IMR-90 (cell line): ENCODE measurements at regions not wholly inside any gene's neighbourhood (a gene's known extent, or its start where the extent isn't known, plus 50 kb on each side); places are given as distances from the start of the nearest gene placed in this dataset.

ENCODE experiments used
- ATAC-seq: fragments of 200-7000 bp; cut with Tn5 transposase; 2 replicates; pipeline ENCODE4 v1.9.1; 2020; ENCODE audit warnings: low read depth, mild to moderate bottlenecking, moderate library complexity
- BruUV-seq: library from RNA; stranded (reverse); fragments of 400-500 nt; replicated peaks from 2 replicates; lab custom pipeline; 2021; lab: Mats Ljungman, UMichigan
- CTCF ChIA-PET: fragments of 300-600 bp; formaldehyde crosslinking; extraction: SDS; loops from one replicate; lab custom pipeline; 2021; ENCODE audit warnings: antibody characterized with exemption; lab: Yijun Ruan, JAX
- POLR2A ChIA-PET: fragments of 300-600 bp; sonication (Branson Sonifier 250); formaldehyde crosslinking; loops from one replicate; lab custom pipeline; 2022; ENCODE audit warnings: antibody characterized with exemption; ENCODE audit not compliant: unreplicated experiment; lab: Charles Lee
- DNase-seq: peaks from one replicate; pipeline ENCODE4 v3.0.0; 2013
- H2AFZ ChIP-seq: replicated peaks from 2 replicates; pipeline ENCODE3; 2013; ENCODE audit warnings: low read length, mild to moderate bottlenecking; ENCODE audit not compliant: poor library complexity
- H2AK5ac ChIP-seq: 2 replicates; pipeline ENCODE4 v1.6.1; 2013; ENCODE audit warnings: low read depth, low read length, inconsistent platforms
- H2AK9ac ChIP-seq: replicated peaks from 2 replicates; pipeline ENCODE3; 2013; ENCODE audit warnings: mild to moderate bottlenecking, low read depth, low read length, moderate library complexity; ENCODE audit not compliant: poor library complexity
- H2BK120ac ChIP-seq: 2 replicates; pipeline ENCODE4 v1.6.1; 2013; ENCODE audit warnings: low read depth, low read length, inconsistent platforms
- H2BK15ac ChIP-seq: 3 replicates; pipeline ENCODE4 v1.6.1; 2013; ENCODE audit warnings: low read depth, low read length, inconsistent platforms
- H2BK20ac ChIP-seq: 2 replicates; pipeline ENCODE4 v1.6.1; 2013; ENCODE audit warnings: low read depth, mild to moderate bottlenecking, inconsistent platforms, low read length, moderate library complexity
- H2BK5ac ChIP-seq: 2 replicates; pipeline ENCODE4 v1.6.1; 2013; ENCODE audit warnings: mild to moderate bottlenecking, low read depth, low read length, inconsistent platforms; ENCODE audit not compliant: poor library complexity, severe bottlenecking
- H3K14ac ChIP-seq: replicated peaks from 2 replicates; pipeline ENCODE4 v1.6.1; 2013; ENCODE audit warnings: low read depth, low read length, inconsistent platforms
- H3K18ac ChIP-seq: 2 replicates; pipeline ENCODE4 v1.6.1; 2013; ENCODE audit warnings: low read depth, low read length, control low read depth
- H3K23ac ChIP-seq: 2 replicates; pipeline ENCODE4 v1.6.1; 2013; ENCODE audit warnings: low read depth, low read length, inconsistent platforms
- H3K27ac ChIP-seq: 2 replicates; pipeline ENCODE4 v1.5.1; 2013; ENCODE audit warnings: mild to moderate bottlenecking, control low read depth, low read length; ENCODE audit not compliant: insufficient read depth
- H3K27me3 ChIP-seq: 2 replicates; pipeline ENCODE4 v1.6.1; 2013; ENCODE audit warnings: low read length; ENCODE audit not compliant: control insufficient read depth, insufficient read depth
- H3K36me3 ChIP-seq: 2 replicates; pipeline ENCODE4 v1.6.1; 2013; ENCODE audit warnings: low read length, mixed read lengths; ENCODE audit not compliant: control insufficient read depth, insufficient read depth
- H3K4ac ChIP-seq: 2 replicates; pipeline ENCODE4 v1.6.1; 2013; ENCODE audit warnings: low read depth, low read length, inconsistent platforms
- H3K4me1 ChIP-seq: 2 replicates; pipeline ENCODE4 v1.6.1; 2013; ENCODE audit warnings: low read length, mixed read lengths; ENCODE audit not compliant: control insufficient read depth, insufficient read depth
- H3K4me2 ChIP-seq: 2 replicates; pipeline ENCODE4 v1.6.1; 2013; ENCODE audit warnings: low read depth, mild to moderate bottlenecking, control low read depth, low read length, moderate library complexity
- H3K4me3 ChIP-seq: 2 replicates; pipeline ENCODE4 v1.5.1; 2013; ENCODE audit warnings: low read depth, mild to moderate bottlenecking, control low read depth, low read length, moderate library complexity; ENCODE audit not compliant: insufficient read depth
- H3K56ac ChIP-seq: 2 replicates; pipeline ENCODE4 v1.6.1; 2013; ENCODE audit warnings: low read length, inconsistent platforms; ENCODE audit not compliant: insufficient read depth; ENCODE audit errors: extremely low read depth
- H3K79me1 ChIP-seq, 2 experiments: 2 replicates each; pipeline ENCODE4 v1.6.1; 2013; ENCODE audit warnings: low read length in 2 of 2, inconsistent platforms in 1 of 2, low read depth in 1 of 2
- H3K9ac ChIP-seq: 2 replicates; pipeline ENCODE4 v1.6.1; 2013; ENCODE audit warnings: low read depth, low read length, control low read depth
- H3K9me1 ChIP-seq: 2 replicates; pipeline ENCODE4 v1.6.1; 2013; ENCODE audit warnings: low read length, inconsistent platforms; ENCODE audit not compliant: insufficient read depth
- H3K9me3 ChIP-seq: 2 replicates; pipeline ENCODE4 v1.6.1; 2013; ENCODE audit warnings: low read length; ENCODE audit not compliant: control insufficient read depth, insufficient read depth
- H4K20me1 ChIP-seq: 2 replicates; pipeline ENCODE4 v1.6.1; 2013; ENCODE audit warnings: low read length, inconsistent platforms; ENCODE audit not compliant: insufficient read depth
- H4K5ac ChIP-seq: 2 replicates; pipeline ENCODE4 v1.6.1; 2013; ENCODE audit warnings: mild to moderate bottlenecking, low read depth, low read length, control low read depth
- H4K8ac ChIP-seq, 2 experiments: 2 replicates each; pipeline ENCODE4 v1.6.1; 2013; ENCODE audit warnings: low read depth in 2 of 2, low read length in 2 of 2, control low read depth in 1 of 2, inconsistent platforms in 1 of 2
- H4K91ac ChIP-seq: 2 replicates; pipeline ENCODE4 v1.6.1; 2013; ENCODE audit warnings: low read depth, low read length, inconsistent platforms; ENCODE audit not compliant: insufficient read depth
- CTCF ChIP-seq: conservative IDR thresholded peaks from 2 replicates; pipeline ENCODE4 v1.5.1; 2012; ENCODE audit warnings: mild to moderate bottlenecking, low read depth, low read length, improper control_type of control experiment
- ELK1 ChIP-seq: fragments of 150-350 bp; IDR thresholded peaks from 2 replicates; pipeline ENCODE4 v1.6.1; 2016; ENCODE audit warnings: low read depth, mild to moderate bottlenecking, low read length, moderate library complexity, borderline replicate concordance
- MAFK ChIP-seq: IDR thresholded peaks from 2 replicates; pipeline ENCODE4 v1.6.1; 2012; ENCODE audit warnings: low read depth, low read length, improper control_type of control experiment
- MAZ ChIP-seq: IDR thresholded peaks from 2 replicates; pipeline ENCODE4 v1.6.1; 2012; ENCODE audit warnings: low read depth, mild to moderate bottlenecking, low read length, improper control_type of control experiment, moderate library complexity, borderline replicate concordance
- RAD21 ChIP-seq: IDR thresholded peaks from 2 replicates; pipeline ENCODE4 v1.6.1; 2012; ENCODE audit warnings: low read length, improper control_type of control experiment
- SMC3 ChIP-seq: fragments of 150-350 bp; IDR thresholded peaks from 2 replicates; pipeline ENCODE4 v1.6.1; 2016; ENCODE audit warnings: low read depth, mild to moderate bottlenecking, antibody characterized with exemption, low read length, moderate library complexity
- USF2 ChIP-seq: fragments of 150-350 bp; IDR thresholded peaks from 2 replicates; pipeline ENCODE4 v1.6.1; 2017; ENCODE audit warnings: mild to moderate bottlenecking, antibody characterized with exemption, low read length, low read depth
- dilution Hi-C: fragments of 300-500 bp; cut with HindIII; formaldehyde crosslinking; loops from one replicate; pipeline ENCODE4 v1.14.3; 2018; ENCODE audit warnings: low sequenced_read_pairs; ENCODE audit not compliant: unreplicated experiment
- in situ Hi-C: fragments of 300-500 bp; cut with MboI; formaldehyde crosslinking; loops from 3 replicates; pipeline ENCODE4 v1.14.3; 2019; ENCODE audit warnings: low sequenced_read_pairs, inconsistent platforms, mixed read lengths
- intact Hi-C: fragments of 100-400 bp; cut with micrococcal nuclease; formaldehyde crosslinking; loops from 2 replicates; pipeline ENCODE4 v1.10.0; 2022

GRCh38 chr14:25394356-25394755, 344.4 kb upstream of the STXBP6 start:
- intact Hi-C loops (no loop called here), dilution Hi-C loops (no loop called here), in situ Hi-C loops (no loop called here)
- Histone ChIP-seq H2AFZ (no peak overlapping the region), H2BK15ac (no peak overlapping the region), H4K20me1 (no peaks in the 10 kb centered on the region), H3K9me3 (no peaks in the 10 kb centered on the region), H3K14ac (no peak overlapping the region), H3K9me1 (no peaks in the 10 kb centered on the region), H3K4me1 (no peaks in the 10 kb centered on the region), H4K8ac (no peak overlapping the region), H2AK5ac (no peak overlapping the region), H2AK9ac (no peak overlapping the region), H3K18ac (no peak overlapping the region), H3K9ac (no peak overlapping the region), H3K4me2 (no peak overlapping the region), H2BK5ac (no peak overlapping the region), H3K4me3 (no peak overlapping the region), H3K56ac (no peak overlapping the region), H3K36me3 (no peaks in the 10 kb centered on the region), H3K23ac (no peak overlapping the region), H3K79me1 (no peaks in the 10 kb centered on the region), H2BK120ac (no peak overlapping the region), H4K5ac (no peak overlapping the region), H4K91ac (no peak overlapping the region), H3K27me3 (no peaks in the 10 kb centered on the region), H2BK20ac (no peak overlapping the region), H3K27ac (no peak overlapping the region), H3K4ac (no peak overlapping the region)
- DNase-seq (no peak), ATAC-seq (no peak)
- BruUV-seq: no TSS peak
- CTCF ChIA-PET: no interaction called here
- no peak for TF ChIP-seq SMC3
- TF ChIP-seq RAD21: no peak
- TF ChIP-seq USF2: no peak
- TF ChIP-seq MAZ: no peak
- no peak for TF ChIP-seq CTCF
- no peak for TF ChIP-seq ELK1
- no peak for TF ChIP-seq MAFK
- POLR2A ChIA-PET: no interaction called here
